GM21360 (cell line): ENCODE measurements at regions not wholly inside any gene's neighbourhood (a gene's known extent, or its start where the extent isn't known, plus 50 kb on each side); places are given as distances from the start of the nearest gene placed in this dataset.

ENCODE experiments used
- ATAC-seq: cut with Tn5 transposase; IDR thresholded peaks from one replicate; pipeline ENCODE4 v1.9.1; 2021; ENCODE audit warnings: mild to moderate bottlenecking, moderate library complexity; ENCODE audit not compliant: unreplicated experiment

- no peak for ATAC-seq
Measured at GRCh38 chr16:51816929-51817328, 665.9 kb upstream of the SALL1 start.

- no peak for ATAC-seq
Measured at GRCh38 chr16:51815523-51815922, 664.5 kb upstream of the SALL1 start.

- ATAC-seq: no peak
Measured at GRCh38 chr16:51814617-51815016, 663.5 kb upstream of the SALL1 start.

- no peak for ATAC-seq
Measured at GRCh38 chr16:51813609-51814008, 662.5 kb upstream of the SALL1 start.

- no peak for ATAC-seq
Measured at GRCh38 chr16:51812945-51813344, 661.9 kb upstream of the SALL1 start.

GRCh38 chr16:51807551-51807950, 656.5 kb upstream of the SALL1 start:
- ATAC-seq: no peak

- ATAC-seq: no peak
Measured at GRCh38 chr16:51801635-51802034, 650.6 kb upstream of the SALL1 start.

GRCh38 chr16:51797669-51798259, 646.7 kb upstream of the SALL1 start:
- no peak for ATAC-seq

GRCh38 chr16:51779240-51779639, 628.2 kb upstream of the SALL1 start:
- no peak for ATAC-seq

- no peak for ATAC-seq
Measured at GRCh38 chr16:51773071-51773890, 622.2 kb upstream of the SALL1 start.

- ATAC-seq: no peak
Measured at GRCh38 chr16:51766739-51767138, 615.7 kb upstream of the SALL1 start.

- no peak for ATAC-seq
Measured at GRCh38 chr16:51763072-51763661, 612.1 kb upstream of the SALL1 start.

- ATAC-seq: peak; percentile 98
Measured at GRCh38 chr16:51762081-51762996, 611.3 kb upstream of the SALL1 start.

GRCh38 chr16:51761001-51761400, 609.9 kb upstream of the SALL1 start:
- ATAC-seq: no peak

- no peak for ATAC-seq
Measured at GRCh38 chr16:51759999-51760398, 608.9 kb upstream of the SALL1 start.

GRCh38 chr16:51759329-51759728, 608.3 kb upstream of the SALL1 start:
- ATAC-seq: no peak

- no peak for ATAC-seq
Measured at GRCh38 chr16:51757921-51758479, 606.9 kb upstream of the SALL1 start.

- ATAC-seq: no peak
Measured at GRCh38 chr16:51757505-51757904, 606.4 kb upstream of the SALL1 start.

GRCh38 chr16:51757124-51757470, 606.0 kb upstream of the SALL1 start:
- no peak for ATAC-seq

- no peak for ATAC-seq
Measured at GRCh38 chr16:51756447-51757123, 605.5 kb upstream of the SALL1 start.
